NB4 (cell line): ENCODE measurements at regions not wholly inside any gene's neighbourhood (a gene's known extent, or its start where the extent isn't known, plus 50 kb on each side); places are given as distances from the start of the nearest gene placed in this dataset.

Source experiments
- CTCF ChIP-seq: IDR thresholded peaks from one replicate; pipeline ENCODE4 v1.5.1; 2012; ENCODE audit warnings: low read depth, low read length
- MAX ChIP-seq: IDR thresholded peaks from 2 replicates; pipeline ENCODE4 v1.6.1; 2011; ENCODE audit warnings: low read depth, low read length

- TF ChIP-seq CTCF (no peak), MAX (no peak)
These were observed 256.5 kb upstream of the CHD6 start for GRCh38 chr20:41874658-41875057.
